HepG2 (cell line): ENCODE measurements at regions not wholly inside any gene's neighbourhood (a gene's known extent, or its start where the extent isn't known, plus 50 kb on each side); places are given as distances from the start of the nearest gene placed in this dataset.

Experiments used
- ATAC-seq: fragments of 200-7000 bp; cut with Tn5 transposase; 3 replicates; pipeline ENCODE4 v1.9.1; 2020; ENCODE audit warnings: mild to moderate bottlenecking, moderate library complexity
- BruUV-seq: library from RNA; stranded (reverse); fragments of 400-500 nt; replicated peaks from 2 replicates; lab custom pipeline; 2021; lab: Mats Ljungman, UMichigan
- CTCF ChIA-PET: fragments of 300-600 bp; formaldehyde crosslinking; extraction: SDS; loops from one replicate; lab custom pipeline; 2021; ENCODE audit warnings: low total read pairs, inconsistent platforms, low intra/inter-chr PET ratio; lab: Yijun Ruan, JAX
- POLR2A ChIA-PET: fragments of 350-600 bp; sonication (Branson Sonifier 250); formaldehyde crosslinking; loops from one replicate; lab custom pipeline; 2020; ENCODE audit warnings: antibody characterized with exemption, inconsistent platforms; lab: Yijun Ruan, JAX
- DNase-seq: peaks from one replicate; pipeline ENCODE4 v3.0.0-alpha.2; 2015; ENCODE audit warnings: low spot score
- FAIRE-seq: peaks from 3 replicates; lab custom pipeline; 2011; peaks lifted over from hg19 to GRCh38; lab: Jason Lieb, UNC
- H2AFZ ChIP-seq: one replicate; pipeline ENCODE4 v1.6.1; 2011; ENCODE audit warnings: low read length, inconsistent platforms
- H3K27ac ChIP-seq: fragments of 300-600 bp; 3 replicates; pipeline ENCODE4 v1.8.0; 2011; ENCODE audit warnings: mixed run types, mild to moderate bottlenecking, mixed read lengths, low read length, inconsistent platforms; ENCODE audit not compliant: insufficient read depth; ENCODE audit errors: extremely low read length
- H3K27me3 ChIP-seq, 2 experiments: fragments of 200-600 bp in 1 of 2; 2 replicates in 1 of 2; 3 replicates in 1 of 2; pipeline versions ENCODE4 v1.6.0 to v1.8.0; 2011; ENCODE audit warnings: low read length in 2 of 2, mild to moderate bottlenecking in 2 of 2, moderate library complexity in 2 of 2, inconsistent platforms in 1 of 2; ENCODE audit not compliant: insufficient read depth in 2 of 2, control insufficient read depth in 1 of 2
- H3K36me3 ChIP-seq, 2 experiments: fragments of 200-600 bp in 1 of 2; replicated peaks in 1 of 2; 2 replicates in 1 of 2; 3 replicates in 1 of 2; pipeline versions ENCODE4 v1.5.1 to v1.8.0; 2011; ENCODE audit warnings: low read length in 2 of 2, inconsistent platforms in 1 of 2; ENCODE audit not compliant: insufficient read depth in 2 of 2, control insufficient read depth in 1 of 2
- H3K4me1 ChIP-seq: 2 replicates; pipeline ENCODE4 v1.5.1; 2012; ENCODE audit warnings: low read length, inconsistent platforms; ENCODE audit not compliant: insufficient read depth
- H3K4me2 ChIP-seq: 2 replicates; pipeline ENCODE4 v1.6.0; 2011; ENCODE audit warnings: low read depth, low read length, inconsistent platforms
- H3K4me3 ChIP-seq, 3 experiments: fragments of 200-600 bp in 1 of 3; sonication (generic), shearing (Covaris generic) in 1 of 3; replicated peaks in 1 of 3; 2 replicates each; pipeline ENCODE4 v1.5.1; 2011 to 2016; ENCODE audit warnings: low read length in 3 of 3, inconsistent platforms in 2 of 3, low read depth in 2 of 3, mild to moderate bottlenecking in 2 of 3, control low read depth in 1 of 3, mixed read lengths in 1 of 3; ENCODE audit not compliant: insufficient read depth in 1 of 3
- H3K79me2 ChIP-seq: one replicate; pipeline ENCODE4 v1.6.1; 2011; ENCODE audit warnings: low read length, inconsistent platforms; ENCODE audit not compliant: insufficient read depth
- H3K9ac ChIP-seq: 2 replicates; pipeline ENCODE4 v1.6.0; 2011; ENCODE audit warnings: mild to moderate bottlenecking, low read depth, low read length, inconsistent platforms; ENCODE audit not compliant: insufficient read depth
- H3K9me3 ChIP-seq: 2 replicates; pipeline ENCODE4 v1.5.1; 2012; ENCODE audit warnings: mild to moderate bottlenecking, low read length
- H4K20me1 ChIP-seq: 2 replicates; pipeline ENCODE4 v1.6.0; 2011; ENCODE audit warnings: inconsistent platforms, mild to moderate bottlenecking, low read length, moderate library complexity; ENCODE audit not compliant: insufficient read depth
- ARID2 ChIP-seq: sonication (generic); formaldehyde crosslinking; IDR thresholded peaks from 2 replicates; pipeline ENCODE4 v1.8.1; 2022; ENCODE audit warnings: mild to moderate bottlenecking, missing genetic modification reagents, borderline replicate concordance
- E2F1 ChIP-seq: sonication (generic); formaldehyde crosslinking; IDR thresholded peaks from 2 replicates; pipeline ENCODE4 v1.5.0; 2020; ENCODE audit warnings: missing genetic modification reagents
- EEA1 ChIP-seq: sonication (generic); formaldehyde crosslinking; IDR thresholded peaks from 2 replicates; pipeline ENCODE4 v1.5.1; 2020; ENCODE audit warnings: mild to moderate bottlenecking, missing genetic modification reagents, borderline replicate concordance
- FOXK2 ChIP-seq: fragments of 450-650 bp; IDR thresholded peaks from 2 replicates; pipeline ENCODE4 v1.6.1; 2016
- NKX3-1 ChIP-seq: sonication (generic); formaldehyde crosslinking; IDR thresholded peaks from 2 replicates; pipeline ENCODE4 v1.5.0; 2020; ENCODE audit warnings: missing genetic modification reagents
- RFXANK ChIP-seq: IDR thresholded peaks from 2 replicates; pipeline ENCODE4 v1.6.1; 2016
- RNF2 ChIP-seq: fragments of 450-650 bp; conservative IDR thresholded peaks from 2 replicates; pipeline ENCODE4 v1.6.1; 2016; ENCODE audit warnings: low read depth
- SAFB2 ChIP-seq: sonication (generic); formaldehyde crosslinking; IDR thresholded peaks from 2 replicates; pipeline ENCODE4 v1.5.1; 2020; ENCODE audit warnings: missing genetic modification reagents, low read depth, mild to moderate bottlenecking, borderline replicate concordance
- SMAD3 ChIP-seq: sonication (generic); formaldehyde crosslinking; IDR thresholded peaks from 2 replicates; pipeline ENCODE4 v1.4.0; 2020; ENCODE audit warnings: missing genetic modification reagents
- SRSF4 ChIP-seq: fragments of 200-400 bp; formaldehyde crosslinking; IDR thresholded peaks from one replicate; pipeline ENCODE4 v1.6.1; 2018; ENCODE audit warnings: mild to moderate bottlenecking, low read depth, low read length, moderate library complexity; ENCODE audit not compliant: poor library complexity, severe bottlenecking
- TP53 ChIP-seq: sonication (generic); formaldehyde crosslinking; conservative IDR thresholded peaks from 2 replicates; pipeline ENCODE4 v1.4.0; 2020; ENCODE audit warnings: missing genetic modification reagents
- ZFX ChIP-seq: sonication (generic); formaldehyde crosslinking; IDR thresholded peaks from 2 replicates; pipeline ENCODE4 v1.4.0; 2020; ENCODE audit warnings: mild to moderate bottlenecking, low read depth, missing genetic modification reagents, moderate library complexity
- ZNF572 ChIP-seq: sonication (generic); formaldehyde crosslinking; IDR thresholded peaks from 2 replicates; pipeline ENCODE4 v1.5.1; 2020; ENCODE audit warnings: mild to moderate bottlenecking, missing genetic modification reagents
- ZNF670 ChIP-seq: sonication (generic); formaldehyde crosslinking; IDR thresholded peaks from 2 replicates; pipeline ENCODE4 v1.8.0; 2022; ENCODE audit warnings: mild to moderate bottlenecking, missing genetic modification reagents, borderline replicate concordance
- ZNF672 ChIP-seq: sonication (generic); formaldehyde crosslinking; IDR thresholded peaks from 2 replicates; pipeline ENCODE4 v1.8.1; 2022; ENCODE audit warnings: missing genetic modification reagents
- WGBS: methylation state at CpG from one replicate; pipeline ENCODE4 v1.1.6; 2017; ENCODE audit warnings: low lambda C conversion rate; 5-methylcytosine and 5-hydroxymethylcytosine counted together
- in situ Hi-C: cut with HindIII; loops from 2 replicates; pipeline ENCODE4 v1.10.0; 2017; ENCODE audit warnings: low pct_unique_long_range_greater_than_20kb; ENCODE audit not compliant: extremely low pct_ligation_motif_present
- intact Hi-C: fragments of 100-400 bp; cut with micrococcal nuclease; formaldehyde crosslinking; loops from one replicate; pipeline ENCODE4 v1.10.0; 2022; ENCODE audit not compliant: unreplicated experiment
- TF ChIP-seq, protein P1 (sequence below): fragments of 450-650 bp; IDR thresholded peaks from 2 replicates; pipeline ENCODE4 v1.6.1; 2016
- TF ChIP-seq, protein P2 (sequence below): sonication (generic); formaldehyde crosslinking; IDR thresholded peaks from 2 replicates; pipeline ENCODE4 v1.4.0; 2020; ENCODE audit warnings: missing genetic modification reagents, borderline replicate concordance

- no peak for DNase-seq
- BruUV-seq = no TSS peak
- no peak for ATAC-seq
- WGBS = 7% methylated on average over 1 of the region's 1 CpG
- Histone ChIP-seq H3K36me3 (no peaks in the 10 kb centered on the region), H3K9me3 (no peaks in the 10 kb centered on the region), H3K79me2 (no peaks in the 10 kb centered on the region), H3K4me2 (no peak overlapping the region), H3K4me1 (peaks cover 2% of the 10 kb centered on the region; the same call in 1 of the 2 replicates), H3K4me3 (no peak overlapping the region), H3K9ac (no peak overlapping the region), H3K27me3 (0 out of 5 replicates have a peak, but pooled peaks cover 0 to 6% of the 10 kb centered on the region in 2 experiments), H4K20me1 (no peaks in the 10 kb centered on the region), H3K27ac (no peak overlapping the region), H2AFZ (no peak overlapping the region)
- no peak for TF ChIP-seq RNF2
- no peak for TF ChIP-seq E2F1 (CRISPR knock-in tag)
- no peak for TF ChIP-seq ZNF672
- TF ChIP-seq RFXANK = no peak
- TF ChIP-seq, protein P1, sequence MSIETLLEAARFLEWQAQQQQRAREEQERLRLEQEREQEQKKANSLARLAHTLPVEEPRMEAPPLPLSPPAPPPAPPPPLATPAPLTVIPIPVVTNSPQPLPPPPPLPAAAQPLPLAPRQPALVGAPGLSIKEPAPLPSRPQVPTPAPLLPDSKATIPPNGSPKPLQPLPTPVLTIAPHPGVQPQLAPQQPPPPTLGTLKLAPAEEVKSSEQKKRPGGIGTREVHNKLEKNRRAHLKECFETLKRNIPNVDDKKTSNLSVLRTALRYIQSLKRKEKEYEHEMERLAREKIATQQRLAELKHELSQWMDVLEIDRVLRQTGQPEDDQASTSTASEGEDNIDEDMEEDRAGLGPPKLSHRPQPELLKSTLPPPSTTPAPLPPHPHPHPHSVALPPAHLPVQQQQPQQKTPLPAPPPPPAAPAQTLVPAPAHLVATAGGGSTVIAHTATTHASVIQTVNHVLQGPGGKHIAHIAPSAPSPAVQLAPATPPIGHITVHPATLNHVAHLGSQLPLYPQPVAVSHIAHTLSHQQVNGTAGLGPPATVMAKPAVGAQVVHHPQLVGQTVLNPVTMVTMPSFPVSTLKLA = no peak
- TF ChIP-seq ARID2 (CRISPR knock-in tag) = no peak
- no peak for TF ChIP-seq ZNF670 (CRISPR knock-in tag)
- no peak for TF ChIP-seq EEA1 (CRISPR knock-in tag)
- no peak for TF ChIP-seq FOXK2
- no peak for TF ChIP-seq TP53 (CRISPR knock-in tag)
- no peak for TF ChIP-seq SRSF4
- no peak for TF ChIP-seq SAFB2
- TF ChIP-seq SMAD3 (CRISPR knock-in tag) = no peak
- no peak for TF ChIP-seq NKX3-1 (CRISPR knock-in tag)
- TF ChIP-seq ZFX = no peak
- TF ChIP-seq, protein P2, sequence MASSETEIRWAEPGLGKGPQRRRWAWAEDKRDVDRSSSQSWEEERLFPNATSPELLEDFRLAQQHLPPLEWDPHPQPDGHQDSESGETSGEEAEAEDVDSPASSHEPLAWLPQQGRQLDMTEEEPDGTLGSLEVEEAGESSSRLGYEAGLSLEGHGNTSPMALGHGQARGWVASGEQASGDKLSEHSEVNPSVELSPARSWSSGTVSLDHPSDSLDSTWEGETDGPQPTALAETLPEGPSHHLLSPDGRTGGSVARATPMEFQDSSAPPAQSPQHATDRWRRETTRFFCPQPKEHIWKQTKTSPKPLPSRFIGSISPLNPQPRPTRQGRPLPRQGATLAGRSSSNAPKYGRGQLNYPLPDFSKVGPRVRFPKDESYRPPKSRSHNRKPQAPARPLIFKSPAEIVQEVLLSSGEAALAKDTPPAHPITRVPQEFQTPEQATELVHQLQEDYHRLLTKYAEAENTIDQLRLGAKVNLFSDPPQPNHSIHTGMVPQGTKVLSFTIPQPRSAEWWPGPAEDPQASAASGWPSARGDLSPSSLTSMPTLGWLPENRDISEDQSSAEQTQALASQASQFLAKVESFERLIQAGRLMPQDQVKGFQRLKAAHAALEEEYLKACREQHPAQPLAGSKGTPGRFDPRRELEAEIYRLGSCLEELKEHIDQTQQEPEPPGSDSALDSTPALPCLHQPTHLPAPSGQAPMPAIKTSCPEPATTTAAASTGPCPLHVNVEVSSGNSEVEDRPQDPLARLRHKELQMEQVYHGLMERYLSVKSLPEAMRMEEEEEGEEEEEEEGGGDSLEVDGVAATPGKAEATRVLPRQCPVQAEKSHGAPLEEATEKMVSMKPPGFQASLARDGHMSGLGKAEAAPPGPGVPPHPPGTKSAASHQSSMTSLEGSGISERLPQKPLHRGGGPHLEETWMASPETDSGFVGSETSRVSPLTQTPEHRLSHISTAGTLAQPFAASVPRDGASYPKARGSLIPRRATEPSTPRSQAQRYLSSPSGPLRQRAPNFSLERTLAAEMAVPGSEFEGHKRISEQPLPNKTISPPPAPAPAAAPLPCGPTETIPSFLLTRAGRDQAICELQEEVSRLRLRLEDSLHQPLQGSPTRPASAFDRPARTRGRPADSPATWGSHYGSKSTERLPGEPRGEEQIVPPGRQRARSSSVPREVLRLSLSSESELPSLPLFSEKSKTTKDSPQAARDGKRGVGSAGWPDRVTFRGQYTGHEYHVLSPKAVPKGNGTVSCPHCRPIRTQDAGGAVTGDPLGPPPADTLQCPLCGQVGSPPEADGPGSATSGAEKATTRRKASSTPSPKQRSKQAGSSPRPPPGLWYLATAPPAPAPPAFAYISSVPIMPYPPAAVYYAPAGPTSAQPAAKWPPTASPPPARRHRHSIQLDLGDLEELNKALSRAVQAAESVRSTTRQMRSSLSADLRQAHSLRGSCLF (CRISPR knock-in tag) = no peak
- no peak for TF ChIP-seq ZNF572
- CTCF ChIA-PET = no interaction called here
- FAIRE-seq = no peak
- in situ Hi-C loops = no loop called here
- POLR2A ChIA-PET = no interaction called here
- intact Hi-C loops = no loop called here
Observed at GRCh38 chr2:41735006-41735405, 312.8 kb upstream of the PKDCC start.
